Breast epithelium (tissue), 3 donors: ENCODE measurements at regions not wholly inside any gene's neighbourhood (a gene's known extent, or its start where the extent isn't known, plus 50 kb on each side); places are given as distances from the start of the nearest gene placed in this dataset.

Source experiments
- CTCF ChIP-seq, 3 donors: fragments of 450-650 bp; IDR thresholded peaks; one replicate each; pipeline ENCODE4 v1.5.1; 2016 to 2017; ENCODE audit warnings: antibody characterized with exemption in 3 of 3, mild to moderate bottlenecking in 3 of 3, moderate library complexity in 3 of 3
- POLR2A ChIP-seq: fragments of 450-650 bp; IDR thresholded peaks from one replicate; pipeline ENCODE4 v1.6.1; 2016; ENCODE audit warnings: antibody characterized with exemption, mild to moderate bottlenecking, moderate library complexity
- POLR2AphosphoS5 ChIP-seq, 3 donors: sonication (generic); formaldehyde crosslinking; IDR thresholded peaks; one replicate each; pipeline ENCODE4 v1.6.1; 2017; ENCODE audit warnings: antibody characterized with exemption in 3 of 3

DNA sequence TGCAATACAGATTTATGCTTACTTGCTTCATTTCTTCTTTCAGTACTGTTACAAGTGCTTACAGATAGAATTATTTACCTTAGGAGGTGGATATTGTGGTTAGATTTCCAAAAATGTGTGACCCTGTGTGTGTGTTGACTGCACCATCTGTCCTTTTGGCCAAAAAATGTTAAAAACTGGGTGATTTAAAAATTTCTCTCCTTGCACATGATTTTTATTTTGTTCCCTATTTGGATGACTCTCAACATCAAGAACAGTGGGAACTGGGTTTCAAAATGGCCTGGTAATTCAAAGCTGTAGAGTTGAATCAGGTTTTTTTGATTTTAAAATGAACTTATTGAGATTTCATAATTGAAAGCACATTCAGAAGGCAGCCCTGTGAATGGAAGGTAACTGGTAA is 1132.9 kb downstream of the RAPGEF2 start:
- TF ChIP-seq CTCF (IDR thresholded peaks at IDR 0.05) (no peak), POLR2A (no peak), POLR2AphosphoS5 (IDR thresholded peaks at IDR 0.05) (no peak)
